SK-N-SH (cell line): ENCODE measurements at regions not wholly inside any gene's neighbourhood (a gene's known extent, or its start where the extent isn't known, plus 50 kb on each side); places are given as distances from the start of the nearest gene placed in this dataset.

ENCODE experiments used
- CTCF ChIA-PET: fragments of 300-600, 350-600 bp; formaldehyde crosslinking; extraction: SDS; loops from one replicate; lab custom pipeline; 2021; lab: Yijun Ruan, JAX
- POLR2A ChIA-PET: fragments of 350-600 bp; sonication (Branson Sonifier 250); formaldehyde crosslinking; extraction: SDS; loops from one replicate; lab custom pipeline; 2020; ENCODE audit warnings: antibody characterized with exemption, inconsistent platforms; lab: Yijun Ruan, JAX
- DNase-seq: peaks from one replicate; pipeline ENCODE4 v3.0.0; 2012
- H2AFZ ChIP-seq: fragments of 200-600 bp; sonication (generic); 2 replicates; pipeline ENCODE4 v1.8.1; 2016; ENCODE audit warnings: antibody characterized with exemption, mild to moderate bottlenecking, low read depth
- H3F3A ChIP-seq: fragments of 200-600 bp; sonication (generic); replicated peaks from 2 replicates; pipeline ENCODE3; 2016; ENCODE audit warnings: antibody characterized with exemption, mild to moderate bottlenecking; ENCODE audit not compliant: insufficient read depth
- H3K27ac ChIP-seq, 2 experiments: fragments of 200-500 bp in 1 of 2; fragments of 200-600 bp in 1 of 2; sonication (Bioruptor generic) in 1 of 2; sonication (generic), shearing (Covaris generic) in 1 of 2; 2 replicates each; pipeline versions ENCODE4 v1.5.1 to v1.6.1; 2014 to 2016; ENCODE audit warnings: low read depth in 2 of 2, inconsistent platforms in 1 of 2, low read length in 1 of 2, mild to moderate bottlenecking in 1 of 2, mixed read lengths in 1 of 2
- H3K27me3 ChIP-seq: fragments of 200-600 bp; sonication (generic), shearing (Covaris generic); 2 replicates; pipeline ENCODE4 v1.6.1; 2016; ENCODE audit warnings: mixed run types; ENCODE audit not compliant: insufficient read depth
- H3K36me3 ChIP-seq, 2 experiments: fragments of 200-500 bp in 1 of 2; fragments of 200-600 bp in 1 of 2; sonication (Bioruptor generic) in 1 of 2; sonication (generic) in 1 of 2; replicated peaks in 1 of 2; 2 replicates each; pipeline versions ENCODE3 to v1.5.1; 2014 to 2016; ENCODE audit warnings: low read length in 1 of 2, mild to moderate bottlenecking in 1 of 2; ENCODE audit not compliant: insufficient read depth in 2 of 2, control insufficient read depth in 1 of 2
- H3K4me1 ChIP-seq, 2 experiments: fragments of 200-500 bp in 1 of 2; fragments of 200-600 bp in 1 of 2; sonication (Bioruptor generic) in 1 of 2; sonication (generic), shearing (Covaris generic) in 1 of 2; 2 replicates each; pipeline versions ENCODE4 v1.5.1 to v1.6.1; 2014 to 2016; ENCODE audit warnings: low read depth in 1 of 2, low read length in 1 of 2, mixed run types in 1 of 2; ENCODE audit not compliant: insufficient read depth in 2 of 2, control insufficient read depth in 1 of 2
- H3K4me2 ChIP-seq: fragments of 200-600 bp; sonication (generic), shearing (Covaris generic); 2 replicates; pipeline ENCODE4 v1.6.1; 2017; ENCODE audit warnings: mixed run types
- H3K4me3 ChIP-seq, 2 experiments: fragments of 200-500 bp in 1 of 2; fragments of 200-600 bp in 1 of 2; sonication (Bioruptor generic) in 1 of 2; sonication (generic), shearing (Covaris generic) in 1 of 2; 2 replicates each; pipeline versions ENCODE4 v1.5.1 to v1.8.1; 2014 to 2016; ENCODE audit warnings: low read depth in 2 of 2, inconsistent platforms in 1 of 2, low read length in 1 of 2, mild to moderate bottlenecking in 1 of 2, mixed read lengths in 1 of 2, moderate library complexity in 1 of 2
- H3K79me2 ChIP-seq: fragments of 200-600 bp; sonication (generic); 2 replicates; pipeline ENCODE4 v1.8.1; 2017; ENCODE audit warnings: mild to moderate bottlenecking; ENCODE audit not compliant: insufficient read depth
- H3K9ac ChIP-seq: fragments of 200-600 bp; sonication (generic); 2 replicates; pipeline ENCODE4 v1.6.1; 2017; ENCODE audit warnings: mixed run types
- H3K9me2 ChIP-seq: fragments of 200-600 bp; sonication (generic); 2 replicates; pipeline ENCODE4 v1.6.1; 2017; ENCODE audit warnings: mixed run types
- H3K9me3 ChIP-seq: fragments of 200-600 bp; sonication (generic); 2 replicates; pipeline ENCODE4 v1.6.1; 2017; ENCODE audit warnings: mixed run types, mild to moderate bottlenecking, moderate library complexity
- H4K20me1 ChIP-seq: fragments of 200-600 bp; sonication (generic); 2 replicates; pipeline ENCODE4 v1.6.1; 2017; ENCODE audit warnings: mild to moderate bottlenecking, mixed run types; ENCODE audit not compliant: insufficient read depth
- CHD2 ChIP-seq: fragments of 150-350 bp; IDR thresholded peaks from 2 replicates; pipeline ENCODE4 v1.6.1; 2018; ENCODE audit warnings: low read length; ENCODE audit not compliant: partially characterized antibody
- CTCF ChIP-seq: fragments of 200-600 bp; sonication (generic); IDR thresholded peaks from 2 replicates; pipeline ENCODE4 v1.6.1; 2017; ENCODE audit warnings: antibody characterized with exemption, mild to moderate bottlenecking, moderate library complexity
- ELF1 ChIP-seq: IDR thresholded peaks from 2 replicates; pipeline ENCODE4 v1.4.0; 2012
- EP300 ChIP-seq, 2 experiments: IDR thresholded peaks; 2 replicates each; pipeline versions ENCODE4 v1.4.0 to v1.6.1; 2012; ENCODE audit warnings: borderline replicate concordance in 1 of 2, low read depth in 1 of 2, low read length in 1 of 2
- EZH2phosphoT487 ChIP-seq: fragments of 200-600 bp; sonication (generic); IDR thresholded peaks from 2 replicates; pipeline ENCODE4 v1.6.1; 2017; ENCODE audit warnings: low read depth, mixed run types, mild to moderate bottlenecking, antibody characterized with exemption, moderate library complexity, borderline replicate concordance
- FOXJ3 ChIP-seq: sonication (generic); formaldehyde crosslinking; IDR thresholded peaks from 2 replicates; pipeline ENCODE4 v1.5.1; 2020; ENCODE audit warnings: mild to moderate bottlenecking, missing genetic modification reagents
- FOXM1 ChIP-seq: IDR thresholded peaks from 2 replicates; pipeline ENCODE4 v1.4.0; 2012; ENCODE audit warnings: low read depth, mild to moderate bottlenecking
- GABPA ChIP-seq: IDR thresholded peaks from 2 replicates; pipeline ENCODE4 v1.4.0; 2012; ENCODE audit warnings: low read depth, mild to moderate bottlenecking
- JUND ChIP-seq: IDR thresholded peaks from 2 replicates; pipeline ENCODE4 v1.4.0; 2012
- MEF2A ChIP-seq: IDR thresholded peaks from 2 replicates; pipeline ENCODE4 v1.4.0; 2012; ENCODE audit warnings: low read depth, borderline replicate concordance
- NRF1 ChIP-seq: IDR thresholded peaks from 2 replicates; pipeline ENCODE4 v1.6.1; 2012; ENCODE audit warnings: low read depth, mild to moderate bottlenecking, low read length
- PBX3 ChIP-seq: IDR thresholded peaks from 2 replicates; pipeline ENCODE4; 2012
- POLR2AphosphoS5 ChIP-seq: IDR thresholded peaks from 2 replicates; pipeline ENCODE4 v1.6.1; 2012; ENCODE audit warnings: low read depth, low read length
- RAD21 ChIP-seq: IDR thresholded peaks from 2 replicates; pipeline ENCODE4 v1.6.1; 2012; ENCODE audit warnings: mild to moderate bottlenecking, low read length
- RCOR1 ChIP-seq: fragments of 150-350 bp; IDR thresholded peaks from 2 replicates; pipeline ENCODE4 v1.6.1; 2017; ENCODE audit warnings: antibody characterized with exemption, low read length
- RXRA ChIP-seq: IDR thresholded peaks from 2 replicates; pipeline ENCODE4 v1.4.0; 2012; ENCODE audit warnings: low read depth, mild to moderate bottlenecking, borderline replicate concordance
- SIN3A ChIP-seq: IDR thresholded peaks from 2 replicates; pipeline ENCODE4 v1.6.1; 2012; ENCODE audit warnings: low read depth, mild to moderate bottlenecking, low read length, moderate library complexity, borderline replicate concordance
- TCF12 ChIP-seq: IDR thresholded peaks from 2 replicates; pipeline ENCODE4 v1.4.0; 2012
- WGBS: methylation state at CpG from one replicate; pipeline ENCODE4 v1.1.6; 2017; ENCODE audit warnings: low lambda C conversion rate; 5-methylcytosine and 5-hydroxymethylcytosine counted together
- TF ChIP-seq, protein P1 (sequence below): fragments of 150-350 bp; IDR thresholded peaks from 2 replicates; pipeline ENCODE4 v1.6.1; 2017; ENCODE audit warnings: antibody characterized with exemption, low read length, low read depth, borderline replicate concordance
- TF ChIP-seq, protein P2 (sequence below): IDR thresholded peaks from 2 replicates; pipeline ENCODE4 v1.6.1; 2012; ENCODE audit warnings: mild to moderate bottlenecking, low read depth, low read length, moderate library complexity
- TF ChIP-seq, protein P3 (sequence below): IDR thresholded peaks from 2 replicates; pipeline ENCODE4 v1.4.0; 2012; ENCODE audit warnings: low read depth, borderline replicate concordance

DNA sequence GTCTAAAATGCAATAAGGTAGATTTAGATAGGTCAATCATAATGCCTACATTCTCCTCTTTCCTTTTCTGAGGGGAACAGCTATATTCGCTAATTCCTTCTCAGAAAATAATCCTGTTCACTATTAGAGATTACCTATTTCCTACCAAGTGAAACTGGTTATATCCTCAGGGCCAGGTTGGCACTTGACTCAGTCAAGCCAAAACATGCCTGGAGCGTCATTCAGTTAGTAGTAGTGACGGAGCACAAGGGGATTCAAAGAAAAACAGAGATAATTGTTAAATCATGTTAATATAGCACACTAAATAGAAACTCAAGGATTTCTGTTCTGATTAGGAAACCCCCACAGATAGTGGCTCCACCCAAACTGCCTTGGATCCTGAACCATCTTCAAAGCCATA, 515.4 kb upstream of the PTPRD start:
- no peaks in the 10 kb centered on the region for H3K4me1 ChIP-seq
- no peak overlapping the region for H3K4me2 ChIP-seq
- no peak overlapping the region for H3K9ac ChIP-seq
- H3K79me2 ChIP-seq = no peaks in the 10 kb centered on the region
- H3K9me3 ChIP-seq = no peaks in the 10 kb centered on the region
- WGBS = 12% methylated on average over 3 of the region's 3 CpGs
- H3K9me2 ChIP-seq = no peaks in the 10 kb centered on the region
- H3K36me3 ChIP-seq = no peaks in the 10 kb centered on the region
- no peaks in the 10 kb centered on the region for H3K27me3 ChIP-seq
- CTCF ChIA-PET = no interaction called here
- no peak for DNase-seq
- no peak overlapping the region for H3K4me3 ChIP-seq
- POLR2A ChIA-PET = no interaction called here
- TF ChIP-seq, protein P1, sequence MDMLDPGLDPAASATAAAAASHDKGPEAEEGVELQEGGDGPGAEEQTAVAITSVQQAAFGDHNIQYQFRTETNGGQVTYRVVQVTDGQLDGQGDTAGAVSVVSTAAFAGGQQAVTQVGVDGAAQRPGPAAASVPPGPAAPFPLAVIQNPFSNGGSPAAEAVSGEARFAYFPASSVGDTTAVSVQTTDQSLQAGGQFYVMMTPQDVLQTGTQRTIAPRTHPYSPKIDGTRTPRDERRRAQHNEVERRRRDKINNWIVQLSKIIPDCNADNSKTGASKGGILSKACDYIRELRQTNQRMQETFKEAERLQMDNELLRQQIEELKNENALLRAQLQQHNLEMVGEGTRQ = no peak
- no peak for TF ChIP-seq SIN3A
- TF ChIP-seq TCF12 = no peak
- no peak for TF ChIP-seq RCOR1
- TF ChIP-seq RAD21 = no peak
- no peak overlapping the region for H3K27ac ChIP-seq
- H4K20me1 ChIP-seq = no peaks in the 10 kb centered on the region
- no peak overlapping the region for H2AFZ ChIP-seq
- H3F3A ChIP-seq = no peaks in the 10 kb centered on the region

- no peak for DNase-seq
- no peaks in the 10 kb centered on the region for H3K9me2 ChIP-seq
- H2AFZ ChIP-seq = no peak overlapping the region
- 15% methylated on average over 3 of the region's 3 CpGs for WGBS
- ChIA-PET CTCF (no interaction called here), POLR2A (no interaction called here)
- no peak overlapping the region for H3K4me2 ChIP-seq
- H3F3A ChIP-seq = no peaks in the 10 kb centered on the region
- no peaks in the 10 kb centered on the region; the same call in 1 of the 2 replicates for H3K9me3 ChIP-seq
- H4K20me1 ChIP-seq = no peaks in the 10 kb centered on the region
- H3K36me3 ChIP-seq = no peaks in the 10 kb centered on the region
- no peak overlapping the region for H3K4me3 ChIP-seq
- no peak overlapping the region for H3K9ac ChIP-seq
- no peaks in the 10 kb centered on the region for H3K4me1 ChIP-seq
- H3K27me3 ChIP-seq = no peaks in the 10 kb centered on the region
- H3K27ac ChIP-seq = no peak overlapping the region
- H3K79me2 ChIP-seq = no peaks in the 10 kb centered on the region
- TF ChIP-seq CTCF (no peak), ELF1 (no peak), EP300 (IDR thresholded peaks at IDR 0.05; ENCODE audit: borderline replicate concordance in 1 of 2, low read depth in 1 of 2, low read length in 1 of 2) (no peak), FOXM1 (no peak), FOXJ3 (CRISPR knock-in tag) (no peak), JUND (no peak), GABPA (no peak), MEF2A (no peak), NRF1 (no peak), POLR2AphosphoS5 (no peak), EZH2phosphoT487 (no peak), RCOR1 (no peak), RXRA (no peak), RAD21 (no peak), CHD2 (no peak), PBX3 (no peak)
- TF ChIP-seq, protein P2, sequence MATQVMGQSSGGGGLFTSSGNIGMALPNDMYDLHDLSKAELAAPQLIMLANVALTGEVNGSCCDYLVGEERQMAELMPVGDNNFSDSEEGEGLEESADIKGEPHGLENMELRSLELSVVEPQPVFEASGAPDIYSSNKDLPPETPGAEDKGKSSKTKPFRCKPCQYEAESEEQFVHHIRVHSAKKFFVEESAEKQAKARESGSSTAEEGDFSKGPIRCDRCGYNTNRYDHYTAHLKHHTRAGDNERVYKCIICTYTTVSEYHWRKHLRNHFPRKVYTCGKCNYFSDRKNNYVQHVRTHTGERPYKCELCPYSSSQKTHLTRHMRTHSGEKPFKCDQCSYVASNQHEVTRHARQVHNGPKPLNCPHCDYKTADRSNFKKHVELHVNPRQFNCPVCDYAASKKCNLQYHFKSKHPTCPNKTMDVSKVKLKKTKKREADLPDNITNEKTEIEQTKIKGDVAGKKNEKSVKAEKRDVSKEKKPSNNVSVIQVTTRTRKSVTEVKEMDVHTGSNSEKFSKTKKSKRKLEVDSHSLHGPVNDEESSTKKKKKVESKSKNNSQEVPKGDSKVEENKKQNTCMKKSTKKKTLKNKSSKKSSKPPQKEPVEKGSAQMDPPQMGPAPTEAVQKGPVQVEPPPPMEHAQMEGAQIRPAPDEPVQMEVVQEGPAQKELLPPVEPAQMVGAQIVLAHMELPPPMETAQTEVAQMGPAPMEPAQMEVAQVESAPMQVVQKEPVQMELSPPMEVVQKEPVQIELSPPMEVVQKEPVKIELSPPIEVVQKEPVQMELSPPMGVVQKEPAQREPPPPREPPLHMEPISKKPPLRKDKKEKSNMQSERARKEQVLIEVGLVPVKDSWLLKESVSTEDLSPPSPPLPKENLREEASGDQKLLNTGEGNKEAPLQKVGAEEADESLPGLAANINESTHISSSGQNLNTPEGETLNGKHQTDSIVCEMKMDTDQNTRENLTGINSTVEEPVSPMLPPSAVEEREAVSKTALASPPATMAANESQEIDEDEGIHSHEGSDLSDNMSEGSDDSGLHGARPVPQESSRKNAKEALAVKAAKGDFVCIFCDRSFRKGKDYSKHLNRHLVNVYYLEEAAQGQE = no peak
- TF ChIP-seq, protein P3, sequence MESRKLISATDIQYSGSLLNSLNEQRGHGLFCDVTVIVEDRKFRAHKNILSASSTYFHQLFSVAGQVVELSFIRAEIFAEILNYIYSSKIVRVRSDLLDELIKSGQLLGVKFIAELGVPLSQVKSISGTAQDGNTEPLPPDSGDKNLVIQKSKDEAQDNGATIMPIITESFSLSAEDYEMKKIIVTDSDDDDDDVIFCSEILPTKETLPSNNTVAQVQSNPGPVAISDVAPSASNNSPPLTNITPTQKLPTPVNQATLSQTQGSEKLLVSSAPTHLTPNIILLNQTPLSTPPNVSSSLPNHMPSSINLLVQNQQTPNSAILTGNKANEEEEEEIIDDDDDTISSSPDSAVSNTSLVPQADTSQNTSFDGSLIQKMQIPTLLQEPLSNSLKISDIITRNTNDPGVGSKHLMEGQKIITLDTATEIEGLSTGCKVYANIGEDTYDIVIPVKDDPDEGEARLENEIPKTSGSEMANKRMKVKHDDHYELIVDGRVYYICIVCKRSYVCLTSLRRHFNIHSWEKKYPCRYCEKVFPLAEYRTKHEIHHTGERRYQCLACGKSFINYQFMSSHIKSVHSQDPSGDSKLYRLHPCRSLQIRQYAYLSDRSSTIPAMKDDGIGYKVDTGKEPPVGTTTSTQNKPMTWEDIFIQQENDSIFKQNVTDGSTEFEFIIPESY = no peak
Observed at GRCh38 chr9:11135851-11136250, 523.0 kb upstream of the PTPRD start.
